C4-2B (cell line): ENCODE measurements at regions not wholly inside any gene's neighbourhood (a gene's known extent, or its start where the extent isn't known, plus 50 kb on each side); places are given as distances from the start of the nearest gene placed in this dataset.

ENCODE experiments used
- H3K27ac ChIP-seq: fragments of 450-650 bp; 2 replicates; pipeline ENCODE4 v1.5.1; 2017
- ZFX ChIP-seq: fragments of 450-650 bp; IDR thresholded peaks from 2 replicates; pipeline ENCODE4 v1.6.1; 2017
- TF ChIP-seq, protein P1 (sequence below): fragments of 450-650 bp; conservative IDR thresholded peaks from 2 replicates; pipeline ENCODE4 v1.5.1; 2017; ENCODE audit warnings: mild to moderate bottlenecking

DNA sequence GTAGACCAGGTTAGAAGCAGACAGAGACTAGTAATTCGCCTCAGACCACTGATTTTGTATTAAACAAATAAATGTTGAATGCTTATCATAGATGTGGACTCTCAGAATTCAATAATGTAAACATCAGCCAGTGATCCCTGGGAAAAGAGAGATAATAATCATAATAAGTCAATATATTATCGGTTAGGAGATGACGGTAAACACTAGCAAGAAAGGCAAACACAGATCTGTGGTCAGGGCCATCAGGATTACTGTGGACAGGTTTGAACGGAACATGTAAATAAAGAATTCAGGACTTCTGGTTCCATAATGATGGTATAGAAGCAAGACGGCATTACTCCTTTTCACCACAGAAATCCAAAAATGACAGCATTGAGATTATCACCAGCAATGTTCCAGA, 861.6 kb downstream of the CBLN2 start:
- H3K27ac ChIP-seq: no peak overlapping the region
- TF ChIP-seq ZFX: no peak
- TF ChIP-seq, protein P1, sequence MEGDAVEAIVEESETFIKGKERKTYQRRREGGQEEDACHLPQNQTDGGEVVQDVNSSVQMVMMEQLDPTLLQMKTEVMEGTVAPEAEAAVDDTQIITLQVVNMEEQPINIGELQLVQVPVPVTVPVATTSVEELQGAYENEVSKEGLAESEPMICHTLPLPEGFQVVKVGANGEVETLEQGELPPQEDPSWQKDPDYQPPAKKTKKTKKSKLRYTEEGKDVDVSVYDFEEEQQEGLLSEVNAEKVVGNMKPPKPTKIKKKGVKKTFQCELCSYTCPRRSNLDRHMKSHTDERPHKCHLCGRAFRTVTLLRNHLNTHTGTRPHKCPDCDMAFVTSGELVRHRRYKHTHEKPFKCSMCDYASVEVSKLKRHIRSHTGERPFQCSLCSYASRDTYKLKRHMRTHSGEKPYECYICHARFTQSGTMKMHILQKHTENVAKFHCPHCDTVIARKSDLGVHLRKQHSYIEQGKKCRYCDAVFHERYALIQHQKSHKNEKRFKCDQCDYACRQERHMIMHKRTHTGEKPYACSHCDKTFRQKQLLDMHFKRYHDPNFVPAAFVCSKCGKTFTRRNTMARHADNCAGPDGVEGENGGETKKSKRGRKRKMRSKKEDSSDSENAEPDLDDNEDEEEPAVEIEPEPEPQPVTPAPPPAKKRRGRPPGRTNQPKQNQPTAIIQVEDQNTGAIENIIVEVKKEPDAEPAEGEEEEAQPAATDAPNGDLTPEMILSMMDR: no peak

DNA sequence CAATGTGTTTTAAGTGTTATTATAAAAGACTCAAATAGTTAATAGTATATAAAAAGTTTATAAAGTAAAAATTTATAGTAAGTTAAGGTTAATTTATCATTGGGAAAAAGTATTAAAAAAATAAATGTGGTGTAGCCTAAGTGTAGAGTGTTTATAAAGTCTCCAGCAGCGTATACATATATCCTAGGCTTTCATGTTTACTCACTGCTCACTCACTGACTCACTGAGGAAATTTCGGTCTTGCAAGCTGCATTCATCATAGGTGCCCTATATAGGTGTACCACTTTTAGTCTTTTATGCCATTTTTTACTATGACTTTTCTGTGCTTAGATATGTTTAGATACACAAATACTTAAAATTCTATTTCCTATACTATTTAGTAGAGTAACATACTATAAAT, 866.0 kb downstream of the CBLN2 start:
- no peak overlapping the region for H3K27ac ChIP-seq
- TF ChIP-seq, protein P1: no peak
- TF ChIP-seq ZFX: no peak

DNA sequence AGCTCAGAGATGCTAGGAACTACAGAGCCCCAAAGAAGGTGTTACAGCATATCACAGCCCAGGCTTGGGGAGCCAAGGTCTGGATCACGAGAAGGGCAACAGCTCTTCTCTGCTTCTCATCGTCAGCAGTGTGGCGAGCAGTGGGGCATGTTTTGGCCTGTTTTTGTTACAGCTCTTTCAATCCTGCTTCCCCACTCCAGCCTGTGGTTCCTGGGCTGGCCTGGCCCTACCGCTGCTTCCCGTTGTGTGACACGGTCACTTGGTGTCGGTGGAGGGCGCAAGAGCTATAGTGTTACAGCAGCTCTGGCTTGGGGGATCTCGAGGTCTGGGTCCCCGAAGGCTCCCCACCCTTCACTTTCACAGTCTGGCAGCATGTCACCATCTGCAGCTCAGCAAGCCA, 870.2 kb downstream of the CBLN2 start:
- TF ChIP-seq, protein P1: no peak
- TF ChIP-seq ZFX: no peak
- H3K27ac ChIP-seq: no peak overlapping the region

DNA sequence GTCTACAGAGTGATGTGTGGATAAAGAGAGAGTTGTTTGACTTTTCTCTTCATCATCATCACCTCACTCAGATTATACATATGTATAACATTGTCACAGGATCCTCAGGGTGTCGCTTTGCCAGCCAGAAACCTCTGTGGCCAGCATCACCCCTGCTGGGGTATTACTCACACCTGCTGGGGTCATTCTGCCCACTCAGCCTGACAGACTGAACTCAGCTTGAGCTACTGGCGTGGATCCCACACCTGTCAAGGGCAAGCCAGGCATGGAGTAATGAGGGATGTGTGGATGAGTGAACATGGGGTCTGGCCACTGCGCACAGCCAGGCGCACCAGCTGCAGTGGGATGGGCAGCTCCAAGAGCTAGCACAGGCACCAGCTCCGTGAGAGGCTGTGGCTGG, 870.6 kb downstream of the CBLN2 start:
- no peak for TF ChIP-seq ZFX
- TF ChIP-seq, protein P1: no peak
- H3K27ac ChIP-seq: no peak overlapping the region

DNA sequence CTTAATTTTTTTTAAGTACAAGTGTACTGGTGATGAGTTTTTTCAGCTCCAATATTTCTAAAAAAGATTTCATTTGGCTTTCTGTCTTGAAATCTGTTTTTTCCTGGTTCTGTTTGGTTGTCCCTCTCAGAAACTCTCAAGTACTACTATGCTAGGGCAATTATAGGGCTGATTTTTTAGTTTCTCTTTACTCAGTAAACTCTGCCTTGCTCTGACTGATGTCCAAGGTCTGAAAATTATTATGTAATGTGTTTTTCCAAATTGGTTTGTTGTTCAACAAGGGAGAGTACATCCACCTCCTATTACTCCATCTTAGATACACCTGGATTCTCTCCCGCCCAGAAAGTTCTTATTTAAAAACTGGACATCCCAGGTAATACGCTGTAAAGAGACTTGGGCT, 877.7 kb downstream of the CBLN2 start:
- no peak overlapping the region for H3K27ac ChIP-seq
- no peak for TF ChIP-seq ZFX
- TF ChIP-seq, protein P1: no peak

DNA sequence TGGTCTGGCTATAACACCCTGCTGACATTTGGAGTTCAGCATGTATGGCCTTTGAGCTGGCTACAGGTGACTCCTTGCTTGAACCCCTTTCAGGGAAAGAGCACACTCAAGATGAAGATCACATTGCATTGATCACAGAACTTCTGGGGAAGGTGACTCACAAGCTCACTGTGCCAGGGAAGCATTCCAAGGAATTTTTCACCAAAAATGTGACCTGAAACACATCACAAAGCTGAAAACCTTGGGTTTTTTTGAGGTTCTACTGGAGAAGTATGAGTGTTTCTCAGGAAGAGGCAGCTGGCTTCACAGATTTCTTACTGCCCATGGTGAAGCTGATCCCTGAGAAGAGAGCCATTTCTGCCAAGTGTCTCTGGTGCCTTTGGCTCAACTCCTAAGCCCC, 879.0 kb downstream of the CBLN2 start:
- no peak for TF ChIP-seq ZFX
- TF ChIP-seq, protein P1: no peak
- H3K27ac ChIP-seq: no peak overlapping the region

DNA sequence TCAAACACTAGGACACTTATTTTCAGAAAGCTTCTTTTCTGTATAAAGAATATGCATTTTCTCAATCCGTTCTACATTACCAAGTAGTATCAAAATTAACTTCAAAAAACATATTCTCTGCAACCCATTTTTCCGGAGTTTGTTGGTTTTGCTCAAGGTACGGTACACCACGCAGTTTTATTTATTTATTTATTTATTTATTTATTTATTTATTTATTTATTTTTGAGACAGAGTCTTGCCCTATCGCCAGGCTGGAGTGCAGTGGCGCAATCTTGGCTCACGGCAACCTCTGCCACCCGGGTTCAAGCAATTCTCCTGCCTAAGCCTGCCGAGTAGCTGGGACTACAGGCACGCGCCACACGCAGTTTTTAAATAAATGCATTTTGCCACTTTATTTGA, 900.3 kb downstream of the CBLN2 start:
- no peak for TF ChIP-seq ZFX
- TF ChIP-seq, protein P1: no peak

More for the DNA sequence above, 900.3 kb downstream of the CBLN2 start:
- H3K27ac ChIP-seq: no peak overlapping the region
